ENCODE measurements at regions not wholly inside any gene's neighbourhood (a gene's known extent, or its start where the extent isn't known, plus 50 kb on each side); places are given as distances from the start of the nearest gene placed in this dataset.
A peak's percentile ranks its signal among the peaks of the same experiment; 100 is the strongest.

- Histone ChIP-seq H3K36me3 (no peaks in the 10 kb centered on the region), H3K4me3 (no peak overlapping the region), H3K9me3 (replicated peaks) (no peaks in the 10 kb centered on the region), H3K27ac (no peak overlapping the region), H3K27me3 (replicated peaks) (no peaks in the 10 kb centered on the region), H3K4me1 (replicated peaks) (no peaks in the 10 kb centered on the region)
- DNase-seq (ENCODE audit: low read depth in 1 of 2, low spot score in 2 of 2): no peak
Measured at GRCh38 chr10:120978589-120979252, 127.6 kb downstream of the WDR11 start.

DNA sequence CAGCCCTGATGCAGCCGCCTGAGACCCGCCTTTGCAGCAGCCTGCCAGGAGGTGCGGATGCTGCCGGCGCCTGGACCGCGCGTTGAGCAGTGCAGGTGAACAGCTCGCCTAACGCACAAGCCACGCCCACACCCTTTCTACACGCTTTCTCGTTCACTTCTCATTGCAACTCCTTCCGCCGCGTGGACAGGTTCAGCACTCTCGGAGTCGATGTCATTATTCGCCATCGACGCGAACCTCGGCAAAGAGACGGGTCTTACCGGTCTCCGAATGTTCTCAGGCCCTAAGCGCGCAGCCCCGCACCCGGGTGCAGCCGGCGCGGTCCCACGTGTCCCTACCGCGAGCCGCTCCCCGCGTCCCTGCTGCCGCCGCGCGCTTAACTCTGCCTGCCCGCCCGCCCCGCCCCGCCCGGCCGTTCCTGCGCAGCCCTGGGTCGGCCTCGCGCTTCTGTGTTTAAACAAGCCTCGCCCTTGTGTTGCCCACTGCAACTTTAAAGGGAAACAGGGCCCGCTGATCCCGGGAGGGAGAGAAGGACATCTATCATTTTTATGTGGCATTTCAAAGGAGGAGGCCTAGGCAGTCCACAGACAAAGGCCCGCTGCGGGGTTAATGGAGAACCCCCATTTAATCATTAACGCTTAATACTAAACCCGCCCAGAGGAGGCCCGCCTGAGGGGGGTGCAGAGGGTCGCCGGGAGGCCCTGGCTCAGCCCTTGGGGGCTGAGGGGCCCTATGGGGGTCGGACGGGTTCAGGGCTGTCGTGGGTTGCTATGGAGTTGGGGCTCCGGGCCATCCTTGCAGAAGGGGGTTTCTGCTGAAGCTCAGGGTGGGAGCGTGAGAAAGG, 128.5 kb downstream of the WDR11 start:
- no peak for DNase-seq (ENCODE audit: low read depth in 1 of 2, low spot score in 2 of 2)
- Histone ChIP-seq H3K9me3 (replicated peaks) (no peaks in the 10 kb centered on the region), H3K27me3 (replicated peaks) (no peaks in the 10 kb centered on the region), H3K36me3 (no peaks in the 10 kb centered on the region), H3K4me1 (replicated peaks) (no peaks in the 10 kb centered on the region), H3K27ac (no peak overlapping the region), H3K4me3 (no peak overlapping the region)

DNA sequence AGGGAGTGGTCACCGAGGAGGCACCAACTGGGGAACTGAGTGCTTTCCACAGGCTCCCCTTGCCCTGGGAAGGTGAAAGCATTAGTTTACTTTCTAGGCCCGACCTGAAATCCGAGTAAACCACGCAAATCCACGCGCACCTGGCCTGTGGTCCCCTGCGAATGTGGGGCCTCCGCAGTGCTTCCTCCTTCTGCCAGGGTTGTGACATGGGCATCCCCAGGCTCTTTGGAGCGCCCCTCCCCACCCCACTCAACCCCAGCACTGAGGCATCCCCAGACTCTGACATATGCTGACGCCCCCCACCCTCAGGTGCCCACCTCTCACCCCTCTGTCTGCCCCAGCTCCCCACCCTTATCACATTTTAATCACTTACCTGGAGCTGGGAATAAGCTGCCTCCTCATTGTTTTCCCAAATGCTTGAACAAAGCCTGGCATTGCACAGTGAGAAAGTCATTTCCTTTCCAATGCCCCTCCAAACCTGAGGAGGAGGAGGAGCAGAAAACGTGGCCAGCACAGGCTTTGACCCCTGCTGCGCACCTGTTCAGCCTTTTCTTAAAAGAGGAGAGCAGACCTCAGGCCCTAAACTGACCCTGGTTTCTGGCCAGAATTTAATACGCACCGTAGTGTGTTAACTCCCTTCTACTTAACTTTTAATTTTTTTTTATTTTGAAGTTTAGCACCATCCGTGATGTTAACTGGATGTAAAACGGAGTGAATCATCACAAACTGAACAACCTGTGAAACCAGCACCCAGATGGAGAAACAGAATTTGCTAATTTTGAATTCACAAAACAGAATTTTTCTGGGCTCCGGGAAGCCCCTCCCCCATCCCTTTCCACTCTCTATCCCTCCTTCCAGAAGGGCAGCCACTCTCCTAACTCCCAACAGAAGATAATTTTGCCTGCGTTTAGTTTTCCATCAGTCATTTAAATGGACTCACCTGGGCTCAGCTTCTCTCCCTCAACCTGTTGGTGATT, 129.4 kb downstream of the WDR11 start:
- Histone ChIP-seq H3K27ac (no peak overlapping the region), H3K4me1 (replicated peaks) (no peaks in the 10 kb centered on the region), H3K36me3 (no peaks in the 10 kb centered on the region), H3K4me3 (no peak overlapping the region), H3K9me3 (replicated peaks) (no peaks in the 10 kb centered on the region; the same call in 1 of the 2 replicates), H3K27me3 (replicated peaks) (no peaks in the 10 kb centered on the region)
- DNase-seq (ENCODE audit: low read depth in 1 of 2, low spot score in 2 of 2): no peak

DNA sequence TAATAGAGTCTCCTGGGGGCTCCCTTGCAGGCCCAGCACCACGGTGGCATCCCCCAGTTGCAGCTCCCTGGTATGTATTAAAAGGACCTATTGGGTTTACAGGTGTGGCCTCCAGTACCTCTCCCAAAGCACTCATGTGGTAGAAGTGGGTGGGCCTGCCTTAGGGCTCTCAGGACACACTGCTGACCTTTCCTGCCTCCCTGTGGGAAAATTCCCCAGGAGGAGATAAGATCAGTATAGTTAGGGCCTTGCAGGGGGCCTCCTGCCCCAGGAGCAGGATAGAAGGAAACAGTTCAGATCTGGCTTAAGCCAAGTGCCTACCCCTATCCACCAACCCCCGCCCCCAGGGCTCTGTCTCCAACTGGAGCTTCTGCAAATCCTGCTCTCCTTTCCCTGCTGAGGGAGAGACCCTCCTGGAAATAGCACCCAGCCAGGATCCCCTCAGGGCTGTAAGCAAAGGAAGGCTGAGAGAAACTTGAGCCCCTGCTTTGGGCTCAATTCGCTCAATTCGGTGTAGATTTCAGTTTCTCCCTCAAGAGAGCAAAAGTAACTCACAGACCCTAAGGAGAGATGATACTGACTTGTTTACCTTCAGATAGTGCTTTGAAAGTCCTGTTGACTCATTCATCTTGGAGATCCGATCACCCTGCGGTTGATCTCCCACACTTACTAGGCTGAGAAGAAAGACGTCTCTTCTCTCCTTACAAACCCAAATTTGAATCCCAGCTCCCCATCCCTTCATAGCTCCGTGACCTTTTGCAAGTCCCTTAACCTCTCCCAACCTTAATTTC, 130.6 kb downstream of the WDR11 start:
- Histone ChIP-seq H3K27ac (no peak overlapping the region), H3K36me3 (no peaks in the 10 kb centered on the region), H3K4me1 (replicated peaks) (no peaks in the 10 kb centered on the region), H3K4me3 (no peak overlapping the region), H3K9me3 (replicated peaks) (no peaks in the 10 kb centered on the region; the same call in 1 of the 2 replicates), H3K27me3 (replicated peaks) (no peaks in the 10 kb centered on the region)
- no peak for DNase-seq (ENCODE audit: low read depth in 1 of 2, low spot score in 2 of 2)

- H3K27me3 ChIP-seq (replicated peaks): no peaks in the 10 kb centered on the region
- DNase-seq (ENCODE audit: low read depth in 1 of 2, low spot score in 2 of 2): no peak
- no peak overlapping the region for H3K4me3 ChIP-seq
- no peaks in the 10 kb centered on the region; the same call in 1 of the 2 replicates for H3K9me3 ChIP-seq (replicated peaks)
- no peak overlapping the region for H3K27ac ChIP-seq
- no peaks in the 10 kb centered on the region for H3K36me3 ChIP-seq
- H3K4me1 ChIP-seq (replicated peaks): no peaks in the 10 kb centered on the region
Measured at GRCh38 chr10:120982507-120982906, 131.3 kb downstream of the WDR11 start.

DNA sequence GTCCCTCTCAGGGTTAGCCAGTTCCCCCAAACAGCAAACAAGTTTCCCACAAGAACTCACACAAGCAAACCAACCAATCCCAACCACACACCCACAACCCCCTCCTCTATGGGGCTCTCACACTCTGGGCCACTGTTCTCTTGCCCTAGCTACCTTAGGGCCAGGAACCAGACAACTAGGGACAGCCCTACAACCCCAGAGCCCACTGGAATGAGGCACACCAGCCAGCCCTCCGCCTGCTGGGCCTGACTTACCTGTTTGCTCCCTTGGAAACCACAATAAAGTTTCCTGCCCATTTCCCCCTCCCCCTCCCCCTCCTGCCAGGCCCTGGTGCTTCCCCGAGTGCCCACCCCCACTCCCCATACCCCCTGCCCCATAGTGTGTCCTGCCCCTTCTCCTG, 132.6 kb downstream of the WDR11 start:
- Histone ChIP-seq H3K27me3 (replicated peaks) (no peaks in the 10 kb centered on the region), H3K4me1 (replicated peaks) (no peaks in the 10 kb centered on the region), H3K27ac (no peak overlapping the region), H3K4me3 (no peak overlapping the region), H3K36me3 (no peaks in the 10 kb centered on the region), H3K9me3 (replicated peaks) (no peaks in the 10 kb centered on the region; the same call in 1 of the 2 replicates)
- DNase-seq (ENCODE audit: low read depth in 1 of 2, low spot score in 2 of 2): peak in 1 of 2 experiments; percentile 6

DNA sequence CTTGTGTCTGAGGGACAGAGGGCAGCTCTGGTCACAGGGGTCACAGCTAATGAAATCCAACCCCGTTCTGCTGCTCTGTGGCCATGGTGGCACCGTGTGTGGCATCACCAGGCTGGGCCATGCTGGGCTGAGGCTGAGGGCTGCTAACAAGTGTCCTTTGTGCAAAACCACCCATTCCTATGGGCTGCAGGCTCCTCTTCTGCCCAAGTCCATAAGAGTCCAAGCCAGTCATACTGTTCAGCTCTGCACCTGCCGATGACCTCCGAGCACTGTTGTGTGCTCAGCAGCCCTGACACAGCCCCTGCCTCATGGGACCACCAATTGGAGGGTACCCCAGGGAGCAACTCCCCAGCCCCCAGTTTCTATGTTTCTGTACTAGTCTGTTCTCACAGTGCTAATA, 133.1 kb downstream of the WDR11 start:
- Histone ChIP-seq H3K27ac (no peak overlapping the region), H3K9me3 (replicated peaks) (no peaks in the 10 kb centered on the region; the same call in 1 of the 2 replicates), H3K4me3 (no peak overlapping the region), H3K36me3 (no peaks in the 10 kb centered on the region), H3K27me3 (replicated peaks) (no peaks in the 10 kb centered on the region), H3K4me1 (replicated peaks) (no peaks in the 10 kb centered on the region)
- DNase-seq (ENCODE audit: low read depth in 1 of 2, low spot score in 2 of 2): peak in 1 of 2 experiments; percentile 15

DNA sequence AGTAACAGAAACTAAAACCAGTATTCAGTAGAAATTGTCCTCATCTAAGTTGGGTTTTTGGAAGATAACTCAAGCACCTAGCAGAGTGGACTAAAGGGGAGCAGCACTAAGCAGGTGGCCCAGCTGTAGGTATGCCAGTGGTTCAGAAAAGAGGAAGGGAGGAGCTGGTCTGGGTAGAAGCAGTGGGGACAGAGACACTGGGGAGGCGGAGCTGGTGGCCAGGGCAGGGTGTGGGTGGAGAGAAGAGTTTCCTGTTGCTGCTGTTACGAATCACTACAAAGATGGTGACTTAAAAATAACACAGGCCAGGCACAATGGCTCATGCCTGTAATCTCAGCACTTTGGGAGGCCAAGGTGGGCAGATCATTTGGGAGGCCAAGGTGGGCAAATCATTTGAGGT, 136.2 kb downstream of the WDR11 start:
- no peak overlapping the region for H3K4me3 ChIP-seq
- H3K9me3 ChIP-seq (replicated peaks): peaks cover 10% of the 10 kb centered on the region; the same call in 1 of the 2 replicates
- no peaks in the 10 kb centered on the region for H3K36me3 ChIP-seq
- no peaks in the 10 kb centered on the region for H3K27me3 ChIP-seq (replicated peaks)
- H3K4me1 ChIP-seq (replicated peaks): no peaks in the 10 kb centered on the region
- DNase-seq (ENCODE audit: low read depth in 1 of 2, low spot score in 2 of 2): peak in 1 of 2 experiments; percentile 8
- H3K27ac ChIP-seq: no peak overlapping the region

DNA sequence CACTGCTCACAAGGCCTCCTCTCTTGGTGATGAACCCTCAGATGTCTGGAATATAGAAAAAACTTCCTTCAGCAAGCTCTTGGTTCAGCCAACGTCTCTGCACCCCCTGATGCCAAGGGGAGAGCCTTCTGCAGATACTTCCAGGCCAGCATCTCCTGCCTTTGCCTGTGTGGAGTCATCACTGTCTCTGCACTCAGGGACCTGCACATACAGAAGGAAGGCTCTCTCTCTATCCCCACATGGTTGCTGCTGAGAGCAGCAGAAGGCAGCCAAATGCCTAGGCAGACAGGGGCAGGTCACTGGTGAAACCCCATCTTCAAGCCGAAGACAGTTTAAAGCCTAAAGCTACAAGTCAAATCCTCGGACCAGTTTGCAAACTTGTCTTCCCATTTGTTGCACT, 137.6 kb downstream of the WDR11 start:
- H3K4me1 ChIP-seq (replicated peaks): no peaks in the 10 kb centered on the region

DNA sequence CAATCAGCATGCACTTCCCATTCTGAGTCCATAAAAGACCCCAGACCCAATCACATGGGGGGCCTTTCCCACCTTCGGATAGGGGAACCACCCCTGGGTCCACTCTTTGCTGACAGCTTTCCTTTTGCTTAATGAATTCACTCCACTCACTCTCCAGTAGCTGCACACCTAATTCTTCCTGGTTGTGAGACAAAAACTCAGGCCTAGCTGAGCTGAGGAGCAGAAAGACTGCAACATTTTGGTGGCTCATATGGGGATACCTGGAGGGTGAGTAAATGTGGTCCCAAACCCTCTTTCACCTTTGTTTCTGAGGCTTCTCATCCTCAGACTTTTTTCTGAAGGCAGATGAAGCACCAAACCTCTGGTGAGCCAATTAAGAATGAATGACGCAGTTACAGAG, 138.1 kb downstream of the WDR11 start:
- H3K27me3 ChIP-seq (replicated peaks): no peaks in the 10 kb centered on the region
- H3K36me3 ChIP-seq: no peaks in the 10 kb centered on the region
- H3K4me3 ChIP-seq: no peak overlapping the region
- no peaks in the 10 kb centered on the region for H3K4me1 ChIP-seq (replicated peaks)
- H3K9me3 ChIP-seq (replicated peaks): peaks cover 10% of the 10 kb centered on the region
- H3K27ac ChIP-seq: no peak overlapping the region
- no peak for DNase-seq (ENCODE audit: low read depth in 1 of 2, low spot score in 2 of 2)

More for the DNA sequence above, 137.6 kb downstream of the WDR11 start:
- Histone ChIP-seq H3K9me3 (replicated peaks) (peaks cover 10% of the 10 kb centered on the region; the same call in 1 of the 2 replicates), H3K27ac (no peak overlapping the region), H3K36me3 (no peaks in the 10 kb centered on the region), H3K27me3 (replicated peaks) (no peaks in the 10 kb centered on the region), H3K4me3 (no peak overlapping the region)
- no peak for DNase-seq (ENCODE audit: low read depth in 1 of 2, low spot score in 2 of 2)

GRCh38 chr10:120989996-120990598, 138.9 kb downstream of the WDR11 start:
- no peak overlapping the region for H3K27ac ChIP-seq
- no peaks in the 10 kb centered on the region for H3K36me3 ChIP-seq
- peak in 1 of 2 experiments; percentile 32 for DNase-seq (ENCODE audit: low read depth in 1 of 2, low spot score in 2 of 2)
- H3K4me1 ChIP-seq (replicated peaks): no peaks in the 10 kb centered on the region
- H3K9me3 ChIP-seq (replicated peaks): peaks cover 10% of the 10 kb centered on the region
- no peak overlapping the region for H3K4me3 ChIP-seq
- no peaks in the 10 kb centered on the region for H3K27me3 ChIP-seq (replicated peaks)

GRCh38 chr10:120990831-120991230, 139.7 kb downstream of the WDR11 start:
- Histone ChIP-seq H3K9me3 (replicated peaks) (peaks cover 10% of the 10 kb centered on the region), H3K27ac (no peak overlapping the region), H3K4me1 (replicated peaks) (no peaks in the 10 kb centered on the region), H3K4me3 (no peak overlapping the region), H3K27me3 (replicated peaks) (no peaks in the 10 kb centered on the region), H3K36me3 (no peaks in the 10 kb centered on the region)
- DNase-seq (ENCODE audit: low read depth in 1 of 2, low spot score in 2 of 2): peak in 1 of 2 experiments; percentile 10

All from SJSA1 (cell line).